GM12878 (cell line): ENCODE measurements at regions not wholly inside any gene's neighbourhood (a gene's known extent, or its start where the extent isn't known, plus 50 kb on each side); places are given as distances from the start of the nearest gene placed in this dataset.

Source experiments
- ATAC-seq: fragments of 200-7000 bp; cut with Tn5 transposase; 3 replicates; pipeline ENCODE4 v1.9.1; 2020; ENCODE audit warnings: mild to moderate bottlenecking, moderate library complexity
- BruUV-seq: library from RNA; stranded (reverse); fragments of 400-500 nt; replicated peaks from 2 replicates; lab custom pipeline; 2021; lab: Mats Ljungman, UMichigan
- CTCF ChIA-PET: fragments of 300-600 bp; sonication (Branson Sonifier 250); formaldehyde crosslinking; extraction: SDS; loops from one replicate; lab custom pipeline; 2021; ENCODE audit warnings: inconsistent platforms; lab: Yijun Ruan, JAX
- POLR2A ChIA-PET: fragments of 350-600 bp; formaldehyde crosslinking; extraction: SDS; loops from one replicate; lab custom pipeline; 2021; ENCODE audit warnings: inconsistent platforms; lab: Charles Lee
- RAD21 ChIA-PET: fragments of 300-600 bp; sonication (Branson Sonifier 250); formaldehyde crosslinking; loops from one replicate; lab custom pipeline; 2023; ENCODE audit warnings: antibody characterized with exemption; ENCODE audit not compliant: unreplicated experiment; lab: Charles Lee
- SMC1A ChIA-PET: fragments of 300-600 bp; sonication (Branson Sonifier 250); formaldehyde crosslinking; loops from one replicate; lab custom pipeline; 2023; ENCODE audit not compliant: unreplicated experiment, uncharacterized antibody; lab: Charles Lee
- DNase-seq: peaks from one replicate; pipeline ENCODE4 v3.0.0-alpha.2; 2011; ENCODE audit warnings: low read depth, low spot score
- FAIRE-seq: peaks from 3 replicates; lab custom pipeline; 2011; peaks lifted over from hg19 to GRCh38; lab: Jason Lieb, UNC
- H2AFZ ChIP-seq: 2 replicates; pipeline ENCODE4 v1.6.0; 2011; ENCODE audit warnings: low read depth, low read length, control low read depth; ENCODE audit not compliant: control insufficient read depth
- H3K27ac ChIP-seq: 2 replicates; pipeline ENCODE4 v1.5.1; 2011; ENCODE audit warnings: control low read depth; ENCODE audit not compliant: control insufficient read depth, insufficient read depth
- H3K27me3 ChIP-seq, 2 experiments: replicated peaks in 1 of 2; 2 replicates each; pipeline versions ENCODE4 v1.6.0 to v1.6.1; 2011; ENCODE audit warnings: low read length in 1 of 2; ENCODE audit not compliant: control insufficient read depth in 2 of 2, insufficient read depth in 2 of 2
- H3K36me3 ChIP-seq, 2 experiments: 2 replicates each; pipeline ENCODE4 v1.5.1; 2011; ENCODE audit warnings: low read length in 1 of 2; ENCODE audit not compliant: control insufficient read depth in 2 of 2, insufficient read depth in 2 of 2
- H3K4me1 ChIP-seq: 2 replicates; pipeline ENCODE4 v1.6.1; 2011; ENCODE audit warnings: mild to moderate bottlenecking, low read length, moderate library complexity, mixed read lengths; ENCODE audit not compliant: control insufficient read depth, insufficient read depth
- H3K4me2 ChIP-seq: 2 replicates; pipeline ENCODE4 v1.6.0; 2011; ENCODE audit warnings: control low read depth; ENCODE audit not compliant: control insufficient read depth, insufficient read depth
- H3K4me3 ChIP-seq: fragments of 200-600 bp; sonication (generic); 2 replicates; pipeline ENCODE4 v1.5.1; 2016
- H3K79me2 ChIP-seq: 2 replicates; pipeline ENCODE4 v1.6.0; 2011; ENCODE audit warnings: low read length; ENCODE audit not compliant: control insufficient read depth, insufficient read depth
- H3K9ac ChIP-seq: 2 replicates; pipeline ENCODE4 v1.8.0; 2011; ENCODE audit warnings: low read length, control low read depth, mixed read lengths; ENCODE audit not compliant: control insufficient read depth, insufficient read depth
- H3K9me3 ChIP-seq: replicated peaks from 3 replicates; pipeline ENCODE4 v1.5.1; 2011; ENCODE audit warnings: mild to moderate bottlenecking, low read length; ENCODE audit not compliant: control insufficient read depth, insufficient read depth
- H4K20me1 ChIP-seq: 2 replicates; pipeline ENCODE4 v1.6.0; 2011; ENCODE audit not compliant: control insufficient read depth, insufficient read depth
- DPF2 ChIP-seq: fragments of 450-650 bp; IDR thresholded peaks from 2 replicates; pipeline ENCODE4 v1.6.1; 2017; ENCODE audit warnings: mild to moderate bottlenecking
- GATAD2B ChIP-seq: fragments of 450-650 bp; conservative IDR thresholded peaks from 2 replicates; pipeline ENCODE4 v1.6.1; 2017; ENCODE audit warnings: low read depth, mild to moderate bottlenecking, moderate library complexity
- HDAC6 ChIP-seq: fragments of 200-600 bp; sonication (generic); IDR thresholded peaks from one replicate; pipeline ENCODE4 v1.8.0; 2017; ENCODE audit warnings: antibody characterized with exemption; ENCODE audit not compliant: unreplicated experiment
- IKZF1 ChIP-seq: fragments of 450-650 bp; conservative IDR thresholded peaks from 2 replicates; pipeline ENCODE4 v1.6.1; 2017; ENCODE audit warnings: antibody characterized with exemption, mild to moderate bottlenecking
- RAD21 ChIP-seq: IDR thresholded peaks from 2 replicates; pipeline ENCODE4 v1.6.1; 2011; ENCODE audit warnings: mild to moderate bottlenecking, low read depth, low read length, moderate library complexity; ENCODE audit not compliant: insufficient read depth
- RBBP5 ChIP-seq: fragments of 200-600 bp; sonication (generic); conservative IDR thresholded peaks from 2 replicates; pipeline ENCODE4 v1.6.1; 2016
- SMARCA5 ChIP-seq: fragments of 450-650 bp; IDR thresholded peaks from 2 replicates; pipeline ENCODE4 v1.6.1; 2017; ENCODE audit warnings: mild to moderate bottlenecking
- SPI1 ChIP-seq: IDR thresholded peaks from 2 replicates; pipeline ENCODE4 v1.6.1; 2011; ENCODE audit warnings: low read depth, mild to moderate bottlenecking, low read length, moderate library complexity, borderline replicate concordance; ENCODE audit not compliant: insufficient read depth
- SUZ12 ChIP-seq: fragments of 200-600 bp; sonication (generic); IDR thresholded peaks from one replicate; pipeline ENCODE4 v1.6.1; 2018; ENCODE audit warnings: antibody characterized with exemption, mild to moderate bottlenecking; ENCODE audit not compliant: unreplicated experiment
- ZNF217 ChIP-seq: fragments of 450-650 bp; IDR thresholded peaks from 2 replicates; pipeline ENCODE4 v1.6.1; 2017; ENCODE audit warnings: antibody characterized with exemption, mild to moderate bottlenecking
- WGBS: methylation state at CpG from one replicate; pipeline ENCODE4 v1.1.6; 2016; ENCODE audit warnings: low lambda C conversion rate; ENCODE audit not compliant: insufficient replicate concordance, insufficient coverage; ENCODE audit errors: missing lambda C conversion rate; 5-methylcytosine and 5-hydroxymethylcytosine counted together
- in situ Hi-C: fragments of 300-500 bp; cut with MboI; formaldehyde crosslinking; loops from 9 replicates; pipeline ENCODE4 v1.14.3; 2018; ENCODE audit warnings: mixed read lengths
- intact Hi-C: fragments of 100-400 bp; cut with micrococcal nuclease; formaldehyde crosslinking; loops from one replicate; pipeline ENCODE4 v1.14.2; 2022; ENCODE audit not compliant: unreplicated experiment
- TF ChIP-seq, protein P1 (sequence below): fragments of 450-650 bp; IDR thresholded peaks from 2 replicates; pipeline ENCODE4 v1.6.1; 2018; ENCODE audit warnings: borderline replicate concordance, mild to moderate bottlenecking; ENCODE audit not compliant: partially characterized antibody
- TF ChIP-seq, protein P2 (sequence below): fragments of 450-650 bp; conservative IDR thresholded peaks from 2 replicates; pipeline ENCODE4 v1.6.1; 2017; ENCODE audit warnings: mild to moderate bottlenecking, moderate library complexity

DNA sequence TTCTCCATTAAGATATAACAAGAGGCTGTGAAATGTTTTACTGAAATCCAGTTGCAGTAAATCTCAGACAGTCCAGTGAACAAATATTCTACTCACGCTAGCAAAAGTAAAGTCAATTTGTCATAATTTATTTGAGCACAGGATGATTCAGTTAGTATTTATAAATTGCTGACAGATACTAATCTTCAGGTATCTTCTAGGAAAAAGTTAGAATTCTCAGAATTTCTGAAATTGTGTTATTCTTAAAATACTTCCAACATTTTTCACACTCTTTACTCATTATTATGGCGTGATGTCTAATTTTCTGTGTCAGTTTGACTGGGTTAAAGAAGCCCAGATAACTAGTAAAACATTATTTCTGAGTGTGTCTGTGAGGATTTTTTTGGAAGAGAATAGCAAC, 460.2 kb upstream of the ACVR2A start:
- Histone ChIP-seq H3K4me3 (no peak overlapping the region), H3K9ac (no peak overlapping the region), H3K79me2 (no peaks in the 10 kb centered on the region), H4K20me1 (no peaks in the 10 kb centered on the region), H3K9me3 (no peaks in the 10 kb centered on the region), H3K27ac (no peak overlapping the region), H3K36me3 (no peaks in the 10 kb centered on the region), H2AFZ (no peak overlapping the region), H3K27me3 (no peaks in the 10 kb centered on the region), H3K4me2 (no peak overlapping the region)
- POLR2A ChIA-PET = no interaction called here
- intact Hi-C loops = no loop called here
- BruUV-seq = no TSS peak
- SMC1A ChIA-PET = no interaction called here
- CTCF ChIA-PET = no interaction called here
- in situ Hi-C loops = no loop called here
- DNase-seq (no peak), ATAC-seq (no peak)
- RAD21 ChIA-PET = no interaction called here
- TF ChIP-seq SUZ12 (no peak), HDAC6 (no peak), SMARCA5 (no peak), SPI1 (no peak), ZNF217 (no peak), RBBP5 (no peak), IKZF1 (no peak), DPF2 (no peak), GATAD2B (no peak), RAD21 (no peak)
- TF ChIP-seq, protein P1, sequence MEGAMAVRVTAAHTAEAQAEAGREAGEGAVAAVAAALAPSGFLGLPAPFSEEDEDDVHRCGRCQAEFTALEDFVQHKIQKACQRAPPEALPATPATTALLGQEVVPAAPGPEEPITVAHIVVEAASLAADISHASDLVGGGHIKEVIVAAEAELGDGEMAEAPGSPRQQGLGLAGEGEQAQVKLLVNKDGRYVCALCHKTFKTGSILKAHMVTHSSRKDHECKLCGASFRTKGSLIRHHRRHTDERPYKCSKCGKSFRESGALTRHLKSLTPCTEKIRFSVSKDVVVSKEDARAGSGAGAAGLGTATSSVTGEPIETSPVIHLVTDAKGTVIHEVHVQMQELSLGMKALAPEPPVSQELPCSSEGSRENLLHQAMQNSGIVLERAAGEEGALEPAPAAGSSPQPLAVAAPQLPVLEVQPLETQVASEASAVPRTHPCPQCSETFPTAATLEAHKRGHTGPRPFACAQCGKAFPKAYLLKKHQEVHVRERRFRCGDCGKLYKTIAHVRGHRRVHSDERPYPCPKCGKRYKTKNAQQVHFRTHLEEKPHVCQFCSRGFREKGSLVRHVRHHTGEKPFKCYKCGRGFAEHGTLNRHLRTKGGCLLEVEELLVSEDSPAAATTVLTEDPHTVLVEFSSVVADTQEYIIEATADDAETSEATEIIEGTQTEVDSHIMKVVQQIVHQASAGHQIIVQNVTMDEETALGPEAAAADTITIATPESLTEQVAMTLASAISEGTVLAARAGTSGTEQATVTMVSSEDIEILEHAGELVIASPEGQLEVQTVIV = no peak
- TF ChIP-seq, protein P2, sequence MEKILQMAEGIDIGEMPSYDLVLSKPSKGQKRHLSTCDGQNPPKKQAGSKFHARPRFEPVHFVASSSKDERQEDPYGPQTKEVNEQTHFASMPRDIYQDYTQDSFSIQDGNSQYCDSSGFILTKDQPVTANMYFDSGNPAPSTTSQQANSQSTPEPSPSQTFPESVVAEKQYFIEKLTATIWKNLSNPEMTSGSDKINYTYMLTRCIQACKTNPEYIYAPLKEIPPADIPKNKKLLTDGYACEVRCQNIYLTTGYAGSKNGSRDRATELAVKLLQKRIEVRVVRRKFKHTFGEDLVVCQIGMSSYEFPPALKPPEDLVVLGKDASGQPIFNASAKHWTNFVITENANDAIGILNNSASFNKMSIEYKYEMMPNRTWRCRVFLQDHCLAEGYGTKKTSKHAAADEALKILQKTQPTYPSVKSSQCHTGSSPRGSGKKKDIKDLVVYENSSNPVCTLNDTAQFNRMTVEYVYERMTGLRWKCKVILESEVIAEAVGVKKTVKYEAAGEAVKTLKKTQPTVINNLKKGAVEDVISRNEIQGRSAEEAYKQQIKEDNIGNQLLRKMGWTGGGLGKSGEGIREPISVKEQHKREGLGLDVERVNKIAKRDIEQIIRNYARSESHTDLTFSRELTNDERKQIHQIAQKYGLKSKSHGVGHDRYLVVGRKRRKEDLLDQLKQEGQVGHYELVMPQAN = no peak
- TF ChIP-seq, all 136 proteins: peak for 0
- H3K4me1 ChIP-seq = no peaks in the 10 kb centered on the region
- WGBS = 66% methylated on average over 2 of the region's 2 CpGs
- no peak for FAIRE-seq
